ENCODE measurements at regions not wholly inside any gene's neighbourhood (a gene's known extent, or its start where the extent isn't known, plus 50 kb on each side); places are given as distances from the start of the nearest gene placed in this dataset.

- Mint-ChIP-seq H3K9me3 (no peaks in the 10 kb centered on the region), H3K27me3 (ENCODE audit: low read depth) (no peaks in the 10 kb centered on the region), H3K4me1 (peaks cover 7% of the 10 kb centered on the region), H3K36me3 (ENCODE audit: low read depth) (no peaks in the 10 kb centered on the region), H3K27ac (ENCODE audit: unreplicated experiment) (no peak overlapping the region), H3K4me3 (no peak overlapping the region)
- no peak for TF ChIP-seq CTCF (conservative IDR thresholded peaks at IDR 0.05)
- no peak for DNase-seq (ENCODE audit: low read depth, low spot score)
These were observed 182.3 kb downstream of the DACT1 start for GRCh38 chr14:58820032-58820431.

GRCh38 chr14:58821421-58821820 is 183.7 kb downstream of the DACT1 start:
- H3K4me1 Mint-ChIP-seq, result peaks cover 2% of the 10 kb centered on the region
- H3K27ac Mint-ChIP-seq (ENCODE audit: unreplicated experiment), result no peak overlapping the region
- H3K9me3 Mint-ChIP-seq, result peaks cover 3% of the 10 kb centered on the region
- no peak overlapping the region for H3K4me3 Mint-ChIP-seq
- no peaks in the 10 kb centered on the region for H3K27me3 Mint-ChIP-seq (ENCODE audit: low read depth)
- no peaks in the 10 kb centered on the region for H3K36me3 Mint-ChIP-seq (ENCODE audit: low read depth)
- no peak for DNase-seq (ENCODE audit: low read depth, low spot score)
- TF ChIP-seq CTCF (conservative IDR thresholded peaks at IDR 0.05), result no peak

GRCh38 chr14:58822856-58823255 is 185.1 kb downstream of the DACT1 start:
- no peak overlapping the region for H3K4me3 Mint-ChIP-seq
- peaks cover 3% of the 10 kb centered on the region for H3K9me3 Mint-ChIP-seq
- no peak for TF ChIP-seq CTCF (conservative IDR thresholded peaks at IDR 0.05)
- no peaks in the 10 kb centered on the region for H3K36me3 Mint-ChIP-seq (ENCODE audit: low read depth)
- no peak overlapping the region for H3K27ac Mint-ChIP-seq (ENCODE audit: unreplicated experiment)
- no peaks in the 10 kb centered on the region for H3K27me3 Mint-ChIP-seq (ENCODE audit: low read depth)
- DNase-seq (ENCODE audit: low read depth, low spot score), result no peak
- no peaks in the 10 kb centered on the region for H3K4me1 Mint-ChIP-seq

- no peak for TF ChIP-seq CTCF (conservative IDR thresholded peaks at IDR 0.05)
- Mint-ChIP-seq H3K4me1 (no peaks in the 10 kb centered on the region), H3K4me3 (no peak overlapping the region), H3K36me3 (ENCODE audit: low read depth) (no peaks in the 10 kb centered on the region), H3K27me3 (ENCODE audit: low read depth) (no peaks in the 10 kb centered on the region), H3K9me3 (peaks cover 3% of the 10 kb centered on the region), H3K27ac (ENCODE audit: unreplicated experiment) (no peak overlapping the region)
- DNase-seq (ENCODE audit: low read depth, low spot score), result no peak
These were observed 185.6 kb downstream of the DACT1 start for GRCh38 chr14:58823312-58823711.

GRCh38 chr14:58824106-58824505 is 186.3 kb downstream of the DACT1 start:
- no peaks in the 10 kb centered on the region for H3K4me1 Mint-ChIP-seq
- TF ChIP-seq CTCF (conservative IDR thresholded peaks at IDR 0.05), result no peak
- no peaks in the 10 kb centered on the region for H3K27me3 Mint-ChIP-seq (ENCODE audit: low read depth)
- H3K4me3 Mint-ChIP-seq, result no peak overlapping the region
- H3K9me3 Mint-ChIP-seq, result peaks cover 3% of the 10 kb centered on the region
- no peak for DNase-seq (ENCODE audit: low read depth, low spot score)
- H3K27ac Mint-ChIP-seq (ENCODE audit: unreplicated experiment), result no peak overlapping the region
- no peaks in the 10 kb centered on the region for H3K36me3 Mint-ChIP-seq (ENCODE audit: low read depth)

- DNase-seq (ENCODE audit: low read depth, low spot score), result no peak
- Mint-ChIP-seq H3K4me1 (no peaks in the 10 kb centered on the region), H3K27me3 (ENCODE audit: low read depth) (no peaks in the 10 kb centered on the region), H3K9me3 (peaks cover 3% of the 10 kb centered on the region), H3K4me3 (no peak overlapping the region), H3K27ac (ENCODE audit: unreplicated experiment) (no peak overlapping the region), H3K36me3 (ENCODE audit: low read depth) (no peaks in the 10 kb centered on the region)
- TF ChIP-seq CTCF (conservative IDR thresholded peaks at IDR 0.05), result no peak
These were observed 187.0 kb downstream of the DACT1 start for GRCh38 chr14:58824796-58825195.

Measured in neural crest cell (in vitro differentiated cells).